ENCODE measurements at regions not wholly inside any gene's neighbourhood (a gene's known extent, or its start where the extent isn't known, plus 50 kb on each side); places are given as distances from the start of the nearest gene placed in this dataset.

DNA sequence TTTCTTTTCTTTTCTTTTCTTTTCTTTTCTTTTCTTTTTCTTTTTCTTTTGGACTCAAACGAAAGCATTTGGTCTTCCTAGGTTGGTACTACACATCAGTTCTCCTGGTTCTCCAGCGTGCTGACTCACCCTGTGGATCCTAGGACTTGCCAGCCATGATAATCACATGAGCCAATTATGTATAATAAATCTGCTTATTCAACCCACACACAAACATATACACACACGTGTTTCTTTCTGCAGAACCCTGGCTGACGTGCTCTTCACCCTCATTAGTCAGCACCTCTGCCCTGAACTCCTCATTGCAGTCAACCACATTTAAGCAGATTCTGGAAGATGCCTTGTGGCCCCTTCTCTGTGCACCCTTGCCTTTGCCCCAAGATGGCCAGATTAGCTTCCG is 162.4 kb upstream of the MYT1L start:
- TF ChIP-seq, protein P1, sequence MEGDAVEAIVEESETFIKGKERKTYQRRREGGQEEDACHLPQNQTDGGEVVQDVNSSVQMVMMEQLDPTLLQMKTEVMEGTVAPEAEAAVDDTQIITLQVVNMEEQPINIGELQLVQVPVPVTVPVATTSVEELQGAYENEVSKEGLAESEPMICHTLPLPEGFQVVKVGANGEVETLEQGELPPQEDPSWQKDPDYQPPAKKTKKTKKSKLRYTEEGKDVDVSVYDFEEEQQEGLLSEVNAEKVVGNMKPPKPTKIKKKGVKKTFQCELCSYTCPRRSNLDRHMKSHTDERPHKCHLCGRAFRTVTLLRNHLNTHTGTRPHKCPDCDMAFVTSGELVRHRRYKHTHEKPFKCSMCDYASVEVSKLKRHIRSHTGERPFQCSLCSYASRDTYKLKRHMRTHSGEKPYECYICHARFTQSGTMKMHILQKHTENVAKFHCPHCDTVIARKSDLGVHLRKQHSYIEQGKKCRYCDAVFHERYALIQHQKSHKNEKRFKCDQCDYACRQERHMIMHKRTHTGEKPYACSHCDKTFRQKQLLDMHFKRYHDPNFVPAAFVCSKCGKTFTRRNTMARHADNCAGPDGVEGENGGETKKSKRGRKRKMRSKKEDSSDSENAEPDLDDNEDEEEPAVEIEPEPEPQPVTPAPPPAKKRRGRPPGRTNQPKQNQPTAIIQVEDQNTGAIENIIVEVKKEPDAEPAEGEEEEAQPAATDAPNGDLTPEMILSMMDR (IDR thresholded peaks at IDR 0.05), result no peak
- TF ChIP-seq POLR2A (IDR thresholded peaks at IDR 0.05), result no peak
